GM18867 (cell line): ENCODE measurements at regions not wholly inside any gene's neighbourhood (a gene's known extent, or its start where the extent isn't known, plus 50 kb on each side); places are given as distances from the start of the nearest gene placed in this dataset.
"Not testable (repeated sequence)": the region's sequence is repeated elsewhere in the genome, so short reads cannot be mapped to it uniquely, and the experiment has no call there.

Experiments
- ATAC-seq: cut with Tn5 transposase; IDR thresholded peaks from one replicate; pipeline ENCODE4 v1.9.1; 2021; ENCODE audit warnings: mild to moderate bottlenecking, moderate library complexity; ENCODE audit not compliant: unreplicated experiment

DNA sequence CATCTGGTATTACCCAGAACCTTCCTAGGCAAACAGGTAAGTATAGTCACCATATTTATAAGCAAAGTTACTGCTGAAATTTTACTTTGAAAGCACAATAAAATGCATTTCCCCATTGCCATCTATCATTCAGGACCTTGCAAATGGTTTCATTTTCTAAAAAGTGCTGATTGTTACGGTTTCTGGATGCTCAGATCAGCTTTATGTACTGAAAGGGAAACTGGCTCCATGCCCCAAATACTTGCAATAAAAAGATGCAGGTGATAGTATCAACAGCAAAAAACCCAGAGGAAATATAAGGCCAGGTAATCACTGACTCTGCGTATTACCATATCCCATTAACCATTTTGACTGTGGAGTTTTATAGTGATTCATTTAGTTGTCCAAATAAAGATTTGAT is 1150.7 kb upstream of the CRIM1 start:
- no peak for ATAC-seq

DNA sequence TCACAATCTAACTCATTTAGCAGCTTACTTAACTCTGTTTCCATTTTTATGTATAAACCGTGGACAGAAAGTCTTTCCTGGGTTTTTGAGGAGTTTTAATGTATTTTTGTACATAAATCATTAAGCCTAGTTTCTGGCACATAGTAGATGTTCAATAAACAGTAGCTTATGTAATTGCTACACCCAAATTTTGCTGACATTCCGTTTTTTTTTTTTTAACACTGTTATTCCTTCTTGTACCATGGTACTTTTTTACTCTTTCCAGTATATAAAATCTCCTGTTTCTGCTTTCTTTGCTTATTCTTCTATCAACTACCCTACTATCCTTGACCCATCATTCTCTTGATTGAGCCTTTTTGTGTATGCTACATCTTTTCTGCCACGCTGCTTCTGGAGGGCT is 1151.3 kb upstream of the CRIM1 start:
- ATAC-seq, result no peak

- no peak for ATAC-seq
Observed at GRCh38 chr2:35199298-35199697, 1156.3 kb upstream of the CRIM1 start.

GRCh38 chr2:35185861-35186412 is 1169.6 kb upstream of the CRIM1 start:
- no peak for ATAC-seq

DNA sequence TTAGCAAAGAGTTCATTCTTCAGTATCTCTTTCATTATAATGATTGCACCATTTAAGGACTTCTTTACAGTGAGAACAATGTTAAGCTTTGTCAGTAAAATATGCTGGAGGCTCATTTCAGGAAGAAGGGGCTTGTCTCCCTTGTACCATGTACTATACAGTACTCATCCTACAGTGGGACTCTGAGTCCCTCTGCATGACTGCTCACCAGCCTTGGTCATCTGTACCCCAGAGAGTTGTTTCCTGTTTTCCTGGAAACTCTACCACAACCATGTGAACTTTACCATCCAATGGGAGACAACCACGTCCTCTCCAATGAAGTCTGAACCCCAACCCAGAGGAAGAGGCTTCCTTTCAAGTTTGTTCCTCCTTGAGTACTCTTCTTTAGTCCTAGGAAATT is 1171.1 kb upstream of the CRIM1 start:
- ATAC-seq, result no peak

DNA sequence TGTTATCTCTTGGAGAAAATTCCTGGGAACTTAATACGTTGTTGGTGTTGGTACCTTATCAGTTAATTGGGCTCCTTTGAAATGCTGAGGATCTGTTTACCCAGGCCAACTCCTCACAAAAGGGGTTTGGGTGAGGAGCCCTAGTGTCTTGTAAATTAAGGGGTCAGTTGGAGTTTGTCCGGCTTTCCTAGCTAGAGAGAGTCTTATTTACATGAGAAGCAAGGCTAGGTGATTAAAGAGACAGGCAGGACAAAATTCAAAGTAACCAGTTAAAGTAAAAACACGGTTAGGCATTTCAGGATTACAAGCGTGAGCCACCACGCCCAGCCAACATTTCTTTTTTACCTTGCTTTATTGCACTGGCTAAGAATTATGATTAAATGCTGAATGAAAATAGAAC is 1178.9 kb upstream of the CRIM1 start:
- not testable (repeated sequence) for ATAC-seq

DNA sequence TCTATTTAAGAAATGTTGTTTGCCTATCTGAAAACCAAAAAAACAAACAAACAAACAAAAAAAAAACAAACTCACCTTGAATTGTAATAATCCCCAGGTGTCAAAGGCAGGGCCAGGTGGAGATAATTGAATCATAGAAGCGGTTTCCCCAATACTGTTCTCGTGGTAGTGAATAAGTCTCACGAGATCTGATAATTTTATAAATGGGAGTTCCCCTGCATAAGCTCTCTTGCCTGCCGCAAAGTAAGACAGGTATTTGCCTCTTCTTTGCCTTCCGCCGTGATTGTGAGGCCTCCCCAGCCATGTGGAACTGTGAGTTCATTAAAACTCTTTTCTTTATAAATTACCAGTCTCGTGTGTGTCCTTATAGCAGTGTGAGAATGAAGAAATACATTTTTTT is 1180.7 kb upstream of the CRIM1 start:
- ATAC-seq, result no peak

- no peak for ATAC-seq
Observed at GRCh38 chr2:35172687-35173086, 1182.9 kb upstream of the CRIM1 start.

GRCh38 chr2:35168351-35168750 is 1187.2 kb upstream of the CRIM1 start:
- ATAC-seq, result no peak

DNA sequence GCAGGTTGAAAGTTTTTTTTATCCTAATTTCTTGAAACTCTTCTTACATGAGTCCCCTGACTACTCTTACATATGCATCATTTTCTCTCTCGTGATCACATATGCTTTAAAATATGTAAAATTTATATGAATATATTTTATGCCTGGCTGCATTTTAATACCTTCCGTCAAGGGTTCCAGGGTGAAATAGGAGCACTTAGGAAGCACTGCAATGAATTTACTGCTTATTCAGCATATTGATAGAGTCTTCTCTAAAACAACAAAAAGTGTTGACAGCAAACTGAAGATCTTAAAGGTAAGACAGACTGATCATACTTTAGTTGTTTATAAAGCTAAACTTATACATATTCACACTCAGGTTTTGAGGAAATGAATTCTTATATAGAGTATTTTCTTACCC is 1191.6 kb upstream of the CRIM1 start:
- ATAC-seq, result no peak

DNA sequence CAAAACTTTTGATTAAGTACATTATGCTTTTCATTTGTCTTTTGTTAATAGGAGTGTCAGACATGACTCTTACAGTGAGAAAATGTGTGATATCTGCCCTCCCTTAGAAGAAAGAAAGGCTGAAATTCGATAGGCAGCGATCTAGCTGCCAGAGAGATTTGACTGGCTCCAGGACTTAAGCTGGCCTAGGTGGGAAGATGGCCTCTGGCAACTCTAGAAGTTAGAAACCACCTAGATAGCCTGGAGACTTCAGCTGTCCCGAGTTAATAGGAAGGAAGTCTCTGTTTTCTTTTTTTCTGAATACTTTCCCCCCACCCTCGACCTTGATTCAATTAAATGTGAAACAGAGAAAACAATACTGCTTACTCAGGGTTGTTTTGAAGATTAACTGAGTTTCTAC is 1194.7 kb upstream of the CRIM1 start:
- no peak for ATAC-seq

- ATAC-seq, result no peak
Observed at GRCh38 chr2:35125871-35126270, 1229.7 kb upstream of the CRIM1 start.

DNA sequence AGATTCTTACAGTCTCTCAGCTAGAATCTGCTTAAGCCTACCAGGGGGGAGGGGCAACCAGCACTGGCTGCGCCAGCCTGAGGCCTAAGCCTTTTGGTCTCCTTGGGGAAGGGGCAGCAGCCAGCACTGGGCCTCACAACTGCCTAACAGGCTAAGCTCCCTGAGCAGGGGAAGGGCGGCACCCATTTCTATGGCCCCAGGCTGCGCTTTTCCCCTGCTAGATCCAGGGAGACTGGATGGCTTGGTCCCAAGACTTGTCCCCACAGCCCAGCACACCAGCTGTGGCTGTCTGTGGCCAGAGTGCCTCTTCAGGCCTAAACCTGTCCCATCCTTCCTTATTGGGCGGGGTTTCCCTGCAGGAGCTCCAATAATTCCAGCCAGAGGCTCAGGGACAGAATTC is 1230.3 kb upstream of the CRIM1 start:
- no peak for ATAC-seq

DNA sequence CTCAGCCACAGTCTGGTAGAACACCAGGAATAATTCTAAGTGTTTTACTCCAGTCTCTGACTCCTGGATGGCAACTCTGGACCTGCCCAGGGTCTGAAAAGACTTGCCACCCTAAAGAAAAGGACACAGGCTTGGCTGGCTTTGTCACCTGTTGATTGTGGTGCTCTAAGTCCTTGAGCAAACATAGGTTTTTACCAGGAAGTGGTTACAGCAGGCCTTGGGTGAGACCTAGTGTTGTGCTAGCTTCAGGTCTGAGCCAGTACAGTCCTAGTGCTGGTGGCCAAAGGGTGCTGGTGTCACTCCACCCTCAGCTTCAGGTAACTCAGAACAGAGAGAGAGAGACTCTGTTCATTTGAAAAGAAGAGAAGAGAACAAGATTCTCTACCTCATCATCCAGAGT is 1239.4 kb upstream of the CRIM1 start:
- no peak for ATAC-seq

GRCh38 chr2:35114765-35115164 is 1240.8 kb upstream of the CRIM1 start:
- ATAC-seq, result no peak

DNA sequence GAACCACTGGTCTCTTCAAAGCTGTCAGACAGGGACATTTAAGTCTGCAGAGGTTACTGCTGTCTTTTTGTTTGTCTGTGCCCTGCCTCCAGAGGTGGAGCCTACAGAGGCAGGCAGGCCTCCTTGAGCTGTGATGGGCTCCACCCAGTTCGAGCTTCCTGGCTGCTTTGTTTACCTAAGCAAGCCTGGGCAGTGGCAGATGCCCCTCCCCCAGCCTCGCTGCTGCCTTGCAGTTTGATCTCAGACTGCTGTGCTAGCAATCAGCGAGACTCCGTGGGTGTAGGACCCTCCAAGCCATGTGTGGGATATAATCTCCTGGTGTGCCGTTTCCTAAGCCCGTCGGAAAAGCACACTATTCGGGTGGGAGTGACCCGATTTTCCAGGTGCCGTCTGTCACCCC is 1243.2 kb upstream of the CRIM1 start:
- ATAC-seq, result not testable (repeated sequence)

GRCh38 chr2:35104309-35104708 is 1251.3 kb upstream of the CRIM1 start:
- ATAC-seq, result no peak

DNA sequence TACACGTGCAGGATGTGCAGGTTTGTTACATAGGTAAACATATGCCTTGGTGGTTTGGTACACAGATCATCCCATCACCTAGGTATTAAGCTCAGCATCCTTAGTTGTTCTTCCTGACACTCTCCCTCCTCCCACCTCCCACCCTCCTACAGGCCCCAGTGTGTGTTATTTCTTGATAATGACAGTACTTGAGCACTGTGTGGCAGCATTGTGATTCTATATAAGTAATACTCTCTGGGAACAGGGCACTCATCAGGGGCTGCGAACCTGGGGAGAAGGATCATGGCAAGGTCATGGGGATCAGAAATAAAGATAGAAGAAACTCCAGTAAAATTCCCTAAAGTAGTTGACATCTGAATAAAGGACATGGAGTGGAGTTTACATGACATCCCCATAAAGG is 1256.2 kb upstream of the CRIM1 start:
- no peak for ATAC-seq

DNA sequence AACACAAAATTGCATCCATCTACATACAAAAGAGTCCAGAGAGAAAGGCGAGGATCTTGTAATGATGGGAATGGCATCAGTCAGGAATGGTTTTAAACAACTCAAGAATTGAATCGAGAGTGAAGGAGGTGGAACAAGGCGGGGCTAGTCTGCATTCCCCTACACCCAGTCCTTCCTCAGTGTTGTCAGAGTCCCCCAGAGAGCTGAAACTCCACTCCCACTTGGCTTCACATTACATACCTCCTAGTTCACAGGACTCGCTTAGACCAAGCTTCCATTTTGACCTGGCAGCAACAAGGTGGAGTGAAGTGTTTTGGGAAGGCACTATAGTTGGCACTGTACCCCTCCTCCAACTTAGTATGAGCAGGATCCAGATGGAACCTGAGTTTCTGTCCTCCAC is 1273.5 kb upstream of the CRIM1 start:
- no peak for ATAC-seq

DNA sequence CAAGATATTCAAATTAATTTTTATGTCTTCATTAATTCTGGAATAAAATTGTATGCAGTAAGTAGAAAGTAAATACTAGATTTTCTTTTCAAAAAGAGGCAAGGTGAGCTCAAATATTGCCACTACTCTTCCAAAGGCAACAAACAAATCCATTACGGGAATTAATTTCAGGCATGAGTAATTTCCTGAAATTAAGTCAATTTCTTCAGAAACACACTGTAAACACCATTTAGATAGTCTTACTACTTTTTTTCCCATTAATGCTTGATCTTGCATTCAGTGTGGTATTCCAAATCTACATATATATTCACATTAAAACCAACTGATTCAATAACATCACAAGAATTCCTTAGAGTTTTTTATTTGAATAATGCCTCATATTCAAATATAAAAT is 1274.0 kb upstream of the CRIM1 start:
- ATAC-seq, result no peak

DNA sequence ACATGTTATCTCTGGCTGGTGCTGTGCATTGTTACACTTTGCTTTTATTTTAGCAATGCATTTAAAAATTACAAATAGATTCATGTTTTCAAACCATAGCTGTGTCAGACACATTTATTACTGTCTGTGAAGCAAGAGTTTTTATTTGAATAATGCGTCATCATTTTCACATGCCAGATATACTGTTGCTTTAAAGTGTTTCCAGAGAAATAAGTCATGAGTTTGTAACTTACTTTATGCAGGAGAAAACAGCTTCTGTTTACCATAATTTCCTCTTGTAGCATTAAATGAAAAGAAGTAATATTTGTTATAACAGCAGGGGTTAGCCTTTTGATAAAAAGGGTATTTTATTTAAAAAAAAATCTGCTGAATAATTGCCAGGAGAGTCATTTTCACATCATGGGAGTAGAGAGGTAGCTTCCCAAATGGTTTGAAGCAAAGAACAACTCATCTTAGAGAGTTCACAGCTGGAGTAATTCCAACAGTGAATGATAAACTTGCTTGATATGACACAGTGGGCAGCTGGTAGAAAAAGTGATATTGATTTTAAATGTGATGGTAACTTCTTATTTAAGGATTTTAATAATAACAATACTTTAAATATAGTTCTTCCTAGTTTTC is 1274.5 kb upstream of the CRIM1 start:
- no peak for ATAC-seq

- no peak for ATAC-seq
Observed at GRCh38 chr2:35080231-35080910, 1275.2 kb upstream of the CRIM1 start.

- no peak for ATAC-seq
Observed at GRCh38 chr2:35067420-35067819, 1288.2 kb upstream of the CRIM1 start.
